IMR-90 (cell line): ENCODE measurements at regions not wholly inside any gene's neighbourhood (a gene's known extent, or its start where the extent isn't known, plus 50 kb on each side); places are given as distances from the start of the nearest gene placed in this dataset.

Experiments used
- ATAC-seq: fragments of 200-7000 bp; cut with Tn5 transposase; 2 replicates; pipeline ENCODE4 v1.9.1; 2020; ENCODE audit warnings: low read depth, mild to moderate bottlenecking, moderate library complexity
- BruUV-seq: library from RNA; stranded (reverse); fragments of 400-500 nt; replicated peaks from 2 replicates; lab custom pipeline; 2021; lab: Mats Ljungman, UMichigan
- CTCF ChIA-PET: fragments of 300-600 bp; formaldehyde crosslinking; extraction: SDS; loops from one replicate; lab custom pipeline; 2021; ENCODE audit warnings: antibody characterized with exemption; lab: Yijun Ruan, JAX
- POLR2A ChIA-PET: fragments of 300-600 bp; sonication (Branson Sonifier 250); formaldehyde crosslinking; loops from one replicate; lab custom pipeline; 2022; ENCODE audit warnings: antibody characterized with exemption; ENCODE audit not compliant: unreplicated experiment; lab: Charles Lee
- DNase-seq: peaks from one replicate; pipeline ENCODE4 v3.0.0; 2013
- H2AFZ ChIP-seq: replicated peaks from 2 replicates; pipeline ENCODE3; 2013; ENCODE audit warnings: low read length, mild to moderate bottlenecking; ENCODE audit not compliant: poor library complexity
- H2AK5ac ChIP-seq: 2 replicates; pipeline ENCODE4 v1.6.1; 2013; ENCODE audit warnings: low read depth, low read length, inconsistent platforms
- H2AK9ac ChIP-seq: replicated peaks from 2 replicates; pipeline ENCODE3; 2013; ENCODE audit warnings: mild to moderate bottlenecking, low read depth, low read length, moderate library complexity; ENCODE audit not compliant: poor library complexity
- H2BK120ac ChIP-seq: 2 replicates; pipeline ENCODE4 v1.6.1; 2013; ENCODE audit warnings: low read depth, low read length, inconsistent platforms
- H2BK15ac ChIP-seq: 3 replicates; pipeline ENCODE4 v1.6.1; 2013; ENCODE audit warnings: low read depth, low read length, inconsistent platforms
- H2BK20ac ChIP-seq: 2 replicates; pipeline ENCODE4 v1.6.1; 2013; ENCODE audit warnings: low read depth, mild to moderate bottlenecking, inconsistent platforms, low read length, moderate library complexity
- H2BK5ac ChIP-seq: 2 replicates; pipeline ENCODE4 v1.6.1; 2013; ENCODE audit warnings: mild to moderate bottlenecking, low read depth, low read length, inconsistent platforms; ENCODE audit not compliant: poor library complexity, severe bottlenecking
- H3K14ac ChIP-seq: replicated peaks from 2 replicates; pipeline ENCODE4 v1.6.1; 2013; ENCODE audit warnings: low read depth, low read length, inconsistent platforms
- H3K18ac ChIP-seq: 2 replicates; pipeline ENCODE4 v1.6.1; 2013; ENCODE audit warnings: low read depth, low read length, control low read depth
- H3K23ac ChIP-seq: 2 replicates; pipeline ENCODE4 v1.6.1; 2013; ENCODE audit warnings: low read depth, low read length, inconsistent platforms
- H3K27ac ChIP-seq: 2 replicates; pipeline ENCODE4 v1.5.1; 2013; ENCODE audit warnings: mild to moderate bottlenecking, control low read depth, low read length; ENCODE audit not compliant: insufficient read depth
- H3K27me3 ChIP-seq: 2 replicates; pipeline ENCODE4 v1.6.1; 2013; ENCODE audit warnings: low read length; ENCODE audit not compliant: control insufficient read depth, insufficient read depth
- H3K36me3 ChIP-seq: 2 replicates; pipeline ENCODE4 v1.6.1; 2013; ENCODE audit warnings: low read length, mixed read lengths; ENCODE audit not compliant: control insufficient read depth, insufficient read depth
- H3K4ac ChIP-seq: 2 replicates; pipeline ENCODE4 v1.6.1; 2013; ENCODE audit warnings: low read depth, low read length, inconsistent platforms
- H3K4me1 ChIP-seq: 2 replicates; pipeline ENCODE4 v1.6.1; 2013; ENCODE audit warnings: low read length, mixed read lengths; ENCODE audit not compliant: control insufficient read depth, insufficient read depth
- H3K4me2 ChIP-seq: 2 replicates; pipeline ENCODE4 v1.6.1; 2013; ENCODE audit warnings: low read depth, mild to moderate bottlenecking, control low read depth, low read length, moderate library complexity
- H3K4me3 ChIP-seq: 2 replicates; pipeline ENCODE4 v1.5.1; 2013; ENCODE audit warnings: low read depth, mild to moderate bottlenecking, control low read depth, low read length, moderate library complexity; ENCODE audit not compliant: insufficient read depth
- H3K56ac ChIP-seq: 2 replicates; pipeline ENCODE4 v1.6.1; 2013; ENCODE audit warnings: low read length, inconsistent platforms; ENCODE audit not compliant: insufficient read depth; ENCODE audit errors: extremely low read depth
- H3K79me1 ChIP-seq, 2 experiments: 2 replicates each; pipeline ENCODE4 v1.6.1; 2013; ENCODE audit warnings: low read length in 2 of 2, inconsistent platforms in 1 of 2, low read depth in 1 of 2
- H3K9ac ChIP-seq: 2 replicates; pipeline ENCODE4 v1.6.1; 2013; ENCODE audit warnings: low read depth, low read length, control low read depth
- H3K9me1 ChIP-seq: 2 replicates; pipeline ENCODE4 v1.6.1; 2013; ENCODE audit warnings: low read length, inconsistent platforms; ENCODE audit not compliant: insufficient read depth
- H3K9me3 ChIP-seq: 2 replicates; pipeline ENCODE4 v1.6.1; 2013; ENCODE audit warnings: low read length; ENCODE audit not compliant: control insufficient read depth, insufficient read depth
- H4K20me1 ChIP-seq: 2 replicates; pipeline ENCODE4 v1.6.1; 2013; ENCODE audit warnings: low read length, inconsistent platforms; ENCODE audit not compliant: insufficient read depth
- H4K5ac ChIP-seq: 2 replicates; pipeline ENCODE4 v1.6.1; 2013; ENCODE audit warnings: mild to moderate bottlenecking, low read depth, low read length, control low read depth
- H4K8ac ChIP-seq, 2 experiments: 2 replicates each; pipeline ENCODE4 v1.6.1; 2013; ENCODE audit warnings: low read depth in 2 of 2, low read length in 2 of 2, control low read depth in 1 of 2, inconsistent platforms in 1 of 2
- H4K91ac ChIP-seq: 2 replicates; pipeline ENCODE4 v1.6.1; 2013; ENCODE audit warnings: low read depth, low read length, inconsistent platforms; ENCODE audit not compliant: insufficient read depth
- BHLHE40 ChIP-seq: fragments of 150-350 bp; IDR thresholded peaks from 2 replicates; pipeline ENCODE4 v1.6.1; 2016; ENCODE audit warnings: mild to moderate bottlenecking, low read depth, low read length
- CEBPB ChIP-seq: IDR thresholded peaks from 2 replicates; pipeline ENCODE4 v1.6.1; 2012; ENCODE audit warnings: low read depth, low read length, improper control_type of control experiment
- RCOR1 ChIP-seq: IDR thresholded peaks from 2 replicates; pipeline ENCODE4 v1.6.1; 2012; ENCODE audit warnings: mild to moderate bottlenecking, low read length, improper control_type of control experiment; ENCODE audit not compliant: insufficient replicate concordance
- RFX5 ChIP-seq: IDR thresholded peaks from 2 replicates; pipeline ENCODE4 v1.8.0; 2012; ENCODE audit warnings: low read depth, mild to moderate bottlenecking, low read length, moderate library complexity
- SMC3 ChIP-seq: fragments of 150-350 bp; IDR thresholded peaks from 2 replicates; pipeline ENCODE4 v1.6.1; 2016; ENCODE audit warnings: low read depth, mild to moderate bottlenecking, antibody characterized with exemption, low read length, moderate library complexity
- USF2 ChIP-seq: fragments of 150-350 bp; IDR thresholded peaks from 2 replicates; pipeline ENCODE4 v1.6.1; 2017; ENCODE audit warnings: mild to moderate bottlenecking, antibody characterized with exemption, low read length, low read depth
- WGBS, 2 experiments: methylation state at CpG; one replicate each; pipeline versions ENCODE4 v1.1.5 to v1.1.7; 2013; ENCODE audit warnings: missing lambda C conversion rate in 2 of 2; ENCODE audit not compliant: insufficient read length in 1 of 2; ENCODE audit errors: extremely low coverage in 2 of 2; 5-methylcytosine and 5-hydroxymethylcytosine counted together
- dilution Hi-C: fragments of 300-500 bp; cut with HindIII; formaldehyde crosslinking; loops from one replicate; pipeline ENCODE4 v1.14.3; 2018; ENCODE audit warnings: low sequenced_read_pairs; ENCODE audit not compliant: unreplicated experiment
- in situ Hi-C: fragments of 300-500 bp; cut with MboI; formaldehyde crosslinking; loops from 3 replicates; pipeline ENCODE4 v1.14.3; 2019; ENCODE audit warnings: low sequenced_read_pairs, inconsistent platforms, mixed read lengths
- intact Hi-C: fragments of 100-400 bp; cut with micrococcal nuclease; formaldehyde crosslinking; loops from 2 replicates; pipeline ENCODE4 v1.10.0; 2022

DNA sequence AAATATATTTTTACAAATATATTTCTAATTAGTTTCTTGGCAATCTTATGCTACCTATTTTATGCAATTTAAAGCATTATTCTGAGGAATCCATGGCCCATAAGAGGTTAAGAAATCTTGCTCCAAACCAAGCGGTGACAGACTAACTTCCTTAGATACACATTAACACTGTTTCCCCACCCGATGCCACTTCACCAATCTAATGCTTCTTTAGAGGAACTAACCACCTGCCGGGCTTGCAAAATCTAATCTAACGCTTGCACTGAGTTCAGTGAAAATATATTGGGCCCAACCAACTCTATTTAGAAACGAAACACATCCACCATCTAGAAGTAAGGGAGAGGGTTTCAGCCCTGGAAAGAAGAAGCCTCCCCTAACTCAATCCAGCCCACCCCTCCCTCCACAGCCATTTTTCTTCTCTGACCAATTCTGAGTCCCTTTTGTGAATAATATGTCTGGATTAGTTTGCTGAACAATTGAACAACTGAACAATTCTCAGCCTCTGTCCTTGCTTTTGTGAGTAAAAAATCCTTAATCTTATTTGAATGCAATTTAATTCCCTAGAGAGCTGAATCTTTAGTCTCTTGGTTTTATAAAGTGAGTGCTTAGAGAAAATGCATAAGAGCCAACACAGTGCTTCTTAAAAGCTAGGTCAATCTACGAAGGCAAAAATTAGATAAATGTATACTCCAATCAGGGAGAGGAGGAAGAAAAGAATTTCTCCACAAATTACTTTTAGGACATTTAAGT lies 150.4 kb upstream of the ADAMTS9 start:
- CTCF ChIA-PET: no interaction called here
- H3K27me3 ChIP-seq: no peaks in the 10 kb centered on the region
- no peak overlapping the region for H2AK5ac ChIP-seq
- H2BK5ac ChIP-seq: no peak overlapping the region
- H4K8ac ChIP-seq: no peak overlapping the region
- DNase-seq: no peak
- H2AFZ ChIP-seq: no peak overlapping the region
- no peak overlapping the region for H3K27ac ChIP-seq
- dilution Hi-C loops (no loop called here), intact Hi-C loops (no loop called here), in situ Hi-C loops (no loop called here)
- no peak for TF ChIP-seq RFX5
- TF ChIP-seq BHLHE40: no peak
- no peak for TF ChIP-seq USF2
- no peak for TF ChIP-seq CEBPB
- TF ChIP-seq SMC3: no peak
- no peak for TF ChIP-seq RCOR1
- H3K9me3 ChIP-seq: no peaks in the 10 kb centered on the region
- H2AK9ac ChIP-seq: no peak overlapping the region
- H3K9me1 ChIP-seq: no peaks in the 10 kb centered on the region
- no peak overlapping the region for H3K4me2 ChIP-seq
- no peaks in the 10 kb centered on the region for H3K79me1 ChIP-seq
- no peak overlapping the region for H3K56ac ChIP-seq
- H4K5ac ChIP-seq: no peak overlapping the region
- H3K4me1 ChIP-seq: no peaks in the 10 kb centered on the region
- WGBS, 2 experiments: no CpG with 5 or more reads among the region's 6 CpGs
- H4K20me1 ChIP-seq: no peaks in the 10 kb centered on the region
- H3K36me3 ChIP-seq: no peaks in the 10 kb centered on the region
- H2BK120ac ChIP-seq: no peak overlapping the region
- H3K14ac ChIP-seq: no peak overlapping the region
- no peak overlapping the region for H2BK15ac ChIP-seq
- ATAC-seq: no peak
- no peak overlapping the region for H3K9ac ChIP-seq
- POLR2A ChIA-PET: no interaction called here
- H4K91ac ChIP-seq: no peak overlapping the region
- no peak overlapping the region for H3K23ac ChIP-seq
- no peak overlapping the region for H3K4me3 ChIP-seq
- no peak overlapping the region for H3K18ac ChIP-seq
- H3K4ac ChIP-seq: no peak overlapping the region
- H2BK20ac ChIP-seq: no peak overlapping the region
- no TSS peak for BruUV-seq
